SH-SY5Y (cell line): ENCODE measurements at regions not wholly inside any gene's neighbourhood (a gene's known extent, or its start where the extent isn't known, plus 50 kb on each side); places are given as distances from the start of the nearest gene placed in this dataset.
A peak's percentile ranks its signal among the peaks of the same experiment; 100 is the strongest.

Experiments
- GATA2 ChIP-seq: IDR thresholded peaks from 2 replicates; pipeline ENCODE4 v1.6.1; 2011; ENCODE audit warnings: mild to moderate bottlenecking, low read depth, low read length
- GATA3 ChIP-seq: IDR thresholded peaks from 2 replicates; pipeline ENCODE4 v1.6.1; 2011; ENCODE audit warnings: low read depth, mild to moderate bottlenecking, low read length, moderate library complexity

DNA sequence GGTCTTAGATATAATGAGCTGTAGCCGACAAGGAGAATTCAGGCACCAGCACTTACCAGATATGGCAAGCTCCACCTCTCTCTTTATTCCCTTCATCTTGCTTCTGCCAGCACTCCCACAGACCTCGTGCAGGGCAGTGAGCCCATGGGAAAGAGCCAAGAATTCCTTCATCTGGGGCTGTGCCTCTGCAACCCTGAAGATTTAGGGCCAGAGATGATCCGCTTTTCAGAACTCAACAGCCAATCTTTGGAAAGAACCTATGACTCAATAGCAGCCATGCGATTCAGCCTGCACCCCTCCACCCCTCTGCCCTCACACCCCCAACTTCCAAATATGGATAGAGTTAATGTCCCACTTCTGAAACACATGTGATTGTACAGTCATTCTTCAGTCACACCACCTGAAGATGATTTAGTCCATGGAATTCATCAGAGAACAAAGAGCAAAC lies 533.7 kb upstream of the TNP1 start:
- TF ChIP-seq GATA2 (no peak), GATA3 (no peak)

DNA sequence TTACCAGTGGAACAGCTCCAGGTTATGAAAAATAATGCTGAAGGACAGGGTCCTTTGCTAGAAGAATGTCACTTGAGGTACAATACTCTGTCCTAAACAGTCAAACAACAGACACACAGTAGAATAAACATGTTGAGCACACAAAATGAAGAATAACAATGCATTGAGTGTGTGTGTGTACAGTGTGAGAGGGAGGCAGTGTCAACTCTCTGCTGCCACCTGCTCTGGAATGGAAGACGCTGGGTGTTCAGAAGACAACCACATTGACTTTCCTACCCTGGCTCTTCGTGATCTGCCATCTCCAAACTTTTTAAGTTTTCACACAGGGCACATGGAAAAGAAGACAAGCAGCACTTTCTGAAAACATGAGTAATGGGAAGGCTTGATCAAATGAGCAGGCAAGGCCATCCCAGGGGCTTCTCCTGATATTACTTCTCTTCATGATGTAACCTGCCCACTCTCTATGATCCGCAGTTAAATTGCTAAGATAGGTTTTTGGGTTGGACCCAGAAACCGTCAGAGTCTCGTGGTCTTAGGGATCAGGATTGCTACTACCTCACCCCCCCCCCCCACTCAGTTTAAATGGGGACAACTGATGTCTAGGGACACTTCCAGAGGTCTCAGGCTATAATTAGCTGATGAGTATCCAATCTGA lies 533.2 kb upstream of the TNP1 start:
- TF ChIP-seq GATA2 (no peak), GATA3 (no peak)

DNA sequence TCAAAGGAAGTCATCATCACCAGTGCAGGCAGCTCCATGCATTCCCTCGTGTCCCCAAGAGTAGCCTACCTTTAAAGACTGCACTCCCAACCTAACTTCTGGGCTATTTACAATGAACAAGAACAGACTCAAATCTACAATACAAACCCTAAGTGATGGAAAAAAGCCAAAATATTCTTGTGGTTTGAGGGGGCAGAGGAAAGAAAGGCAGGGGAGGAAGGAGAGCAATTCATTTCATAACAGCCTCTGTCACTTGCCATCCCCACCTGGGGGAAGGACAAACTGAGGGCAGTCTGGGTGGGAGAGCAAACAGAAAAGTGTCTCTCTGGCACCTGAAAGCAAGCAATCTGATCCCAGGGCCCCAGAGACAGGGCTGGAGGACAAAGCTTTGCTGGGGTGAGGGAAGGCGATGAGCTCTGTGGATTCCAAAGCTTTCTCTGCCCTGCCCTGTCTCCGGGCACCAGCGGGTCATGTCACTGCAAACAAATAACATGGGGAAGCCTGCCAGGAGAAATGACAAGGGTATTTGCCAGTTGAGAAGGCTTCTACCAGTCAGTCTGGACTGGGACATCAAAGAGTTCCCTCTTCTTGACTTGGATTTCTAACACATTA lies 528.0 kb upstream of the TNP1 start:
- TF ChIP-seq GATA3 (no peak), GATA2 (no peak)

GRCh38 chr2:217386041-217386440 lies 526.2 kb upstream of the TNP1 start:
- TF ChIP-seq GATA3 (no peak), GATA2 (no peak)

DNA sequence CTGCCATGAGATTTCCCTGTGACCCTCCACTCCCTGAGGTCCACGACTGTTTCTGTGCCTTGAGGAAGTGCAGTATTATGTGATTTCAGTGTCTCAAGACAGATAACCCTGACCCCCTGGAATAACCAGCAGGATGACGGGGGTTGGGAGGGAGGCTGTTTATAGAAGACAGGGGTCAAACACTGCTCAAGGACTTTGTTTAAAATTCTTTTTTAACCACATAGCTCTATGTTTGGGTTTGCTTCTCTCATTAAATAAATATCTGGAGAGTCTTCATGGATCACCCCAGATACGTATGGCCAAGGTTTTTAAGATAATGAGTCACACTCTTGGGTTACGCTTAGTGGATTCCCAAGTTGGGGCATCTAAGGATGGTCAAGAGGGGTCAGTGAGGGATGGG lies 523.8 kb upstream of the TNP1 start:
- TF ChIP-seq GATA2 (no peak), GATA3 (no peak)

DNA sequence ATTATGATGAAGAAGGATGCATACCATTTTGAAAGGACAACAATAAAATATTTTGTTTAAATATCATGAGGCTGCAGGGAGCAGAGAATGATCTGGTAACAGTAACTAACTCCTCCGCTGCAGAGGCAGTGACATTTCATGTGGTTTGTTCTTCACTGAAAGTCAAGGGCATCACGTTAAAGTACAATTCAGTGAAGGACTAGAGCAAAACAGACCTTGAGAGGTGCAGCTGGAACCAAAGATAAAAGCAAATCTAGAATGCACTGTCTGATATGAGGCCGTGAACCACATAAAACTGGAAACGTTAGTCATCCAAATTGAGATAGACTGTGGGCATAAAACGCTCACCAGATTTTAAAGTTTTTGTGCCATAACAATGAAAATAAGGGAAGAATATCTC lies 522.9 kb upstream of the TNP1 start:
- TF ChIP-seq GATA2, result no peak
- no peak for TF ChIP-seq GATA3

DNA sequence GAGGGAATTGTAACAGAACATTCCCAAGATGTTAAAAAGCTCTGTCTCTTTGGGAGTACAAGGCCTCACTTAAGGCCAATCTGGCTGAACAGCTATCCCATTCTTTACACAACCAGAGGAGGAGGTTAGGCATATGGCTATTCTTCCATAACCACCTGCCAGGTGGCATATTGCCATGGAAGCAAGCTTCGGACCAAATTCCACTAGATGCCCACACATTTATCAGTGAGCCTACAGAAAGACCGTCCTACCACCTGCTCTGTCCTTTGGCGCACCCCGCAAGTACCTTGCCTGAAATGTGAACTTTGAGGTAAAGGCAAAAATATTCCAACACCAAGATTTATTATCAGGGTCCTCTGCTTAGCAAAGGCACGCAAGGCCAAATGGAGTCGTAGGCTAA lies 519.9 kb upstream of the TNP1 start:
- no peak for TF ChIP-seq GATA2
- TF ChIP-seq GATA3, result no peak

DNA sequence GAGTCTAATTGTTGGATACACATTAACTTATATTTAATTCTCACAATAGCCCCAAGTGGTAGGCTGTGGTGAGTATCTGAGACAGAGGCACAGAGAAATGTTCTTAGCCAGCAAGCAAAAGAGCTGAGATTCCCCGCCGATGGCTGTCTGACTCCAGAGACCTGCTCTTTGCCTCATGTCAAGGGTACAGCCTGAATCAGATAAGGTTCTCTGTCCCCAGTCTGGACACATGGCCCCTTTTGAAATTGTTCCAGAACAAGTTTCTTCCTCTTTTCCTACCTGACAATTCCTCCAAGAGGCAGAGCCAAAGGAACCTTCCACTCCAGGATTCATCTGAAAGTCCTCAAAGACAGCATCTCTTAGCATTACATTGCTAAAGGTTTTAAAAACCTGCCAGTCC lies 512.9 kb upstream of the TNP1 start:
- TF ChIP-seq GATA3, result no peak
- peak; percentile 75 for TF ChIP-seq GATA2

- TF ChIP-seq GATA2 (no peak), GATA3 (no peak)
Observed at GRCh38 chr2:217371781-217372213, 511.9 kb upstream of the TNP1 start.

GRCh38 chr2:217370391-217370790 lies 510.5 kb upstream of the TNP1 start:
- no peak for TF ChIP-seq GATA3
- no peak for TF ChIP-seq GATA2

DNA sequence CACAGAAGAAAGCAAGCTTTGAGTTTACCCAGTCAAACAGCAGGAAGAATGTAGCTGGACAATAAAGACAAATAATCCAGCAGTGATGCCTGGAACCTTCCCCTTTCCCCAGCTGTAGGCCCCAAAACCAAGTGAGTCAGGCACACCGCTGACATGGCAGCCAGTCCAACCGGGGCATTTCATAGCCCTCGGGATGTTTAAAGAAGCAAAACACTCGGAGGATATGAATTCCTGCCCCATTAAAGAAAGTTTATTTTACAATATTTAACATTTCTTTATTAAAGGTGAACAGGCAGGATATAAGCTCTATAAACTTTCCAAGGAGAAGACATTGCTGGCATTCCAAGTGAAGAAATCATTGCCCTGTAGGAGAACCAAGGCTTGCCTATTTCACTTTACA lies 507.6 kb upstream of the TNP1 start:
- TF ChIP-seq GATA2, result no peak
- TF ChIP-seq GATA3, result no peak

- TF ChIP-seq GATA2 (no peak), GATA3 (no peak)
Observed at GRCh38 chr2:217366966-217367365, 507.1 kb upstream of the TNP1 start.

DNA sequence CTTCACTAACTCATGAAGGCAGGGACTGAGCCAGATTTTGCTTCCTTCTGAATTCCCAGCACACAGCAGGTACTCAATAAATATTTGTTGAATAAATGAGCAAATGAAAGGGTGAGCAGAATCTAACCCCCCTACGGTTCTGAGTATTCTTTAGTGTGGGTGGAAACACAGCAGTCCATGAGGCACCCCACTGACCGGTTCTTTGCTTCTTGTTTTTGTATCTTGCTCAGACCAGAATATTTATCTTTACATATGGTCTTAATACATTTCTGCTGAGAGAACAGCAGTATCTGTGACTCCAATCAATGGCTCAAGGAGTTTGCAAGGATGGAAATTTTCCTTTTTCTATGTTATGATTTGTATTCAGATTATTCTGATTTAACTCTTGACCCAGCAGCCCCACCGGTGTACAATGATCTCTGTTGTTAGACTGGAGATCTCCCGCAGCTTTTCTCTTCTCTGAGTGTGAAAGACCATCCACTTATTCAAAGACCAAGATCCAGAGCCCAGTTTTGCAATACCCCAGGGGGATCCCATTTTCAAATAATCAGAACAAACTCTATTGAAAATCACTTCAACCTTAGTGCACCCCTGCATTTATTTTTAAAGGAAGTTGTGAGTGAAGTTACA lies 506.5 kb upstream of the TNP1 start:
- TF ChIP-seq GATA2 (no peak), GATA3 (no peak)

- TF ChIP-seq GATA2, result no peak
- TF ChIP-seq GATA3, result no peak
Observed at GRCh38 chr2:217365656-217366055, 505.8 kb upstream of the TNP1 start.

- TF ChIP-seq GATA3, result no peak
- no peak for TF ChIP-seq GATA2
Observed at GRCh38 chr2:217364224-217364623, 504.4 kb upstream of the TNP1 start.

GRCh38 chr2:217363470-217363869 lies 503.6 kb upstream of the TNP1 start:
- TF ChIP-seq GATA3 (no peak), GATA2 (no peak)
